Testis (tissue), 2 donors: ENCODE measurements at regions not wholly inside any gene's neighbourhood (a gene's known extent, or its start where the extent isn't known, plus 50 kb on each side); places are given as distances from the start of the nearest gene placed in this dataset.

Source experiments
- DNase-seq: peaks from one replicate; pipeline ENCODE4 v3.0.0-alpha.2; 2019
- H3K27ac ChIP-seq, 2 donors: fragments of 200-600 bp; sonication (generic); one replicate each; pipeline ENCODE4 v1.5.1; 2019
- H3K27me3 ChIP-seq: fragments of 200-600 bp; sonication (generic); one replicate; pipeline ENCODE4 v1.5.1; 2019
- H3K36me3 ChIP-seq: fragments of 200-600 bp; sonication (generic); one replicate; pipeline ENCODE4 v1.5.1; 2017; ENCODE audit warnings: low read depth; ENCODE audit errors: missing control alignments
- H3K4me1 ChIP-seq: fragments of 200-600 bp; sonication (generic); one replicate; pipeline ENCODE4 v1.5.1; 2019
- H3K4me3 ChIP-seq, 2 donors: fragments of 200-600 bp; sonication (generic); one replicate each; pipeline ENCODE4 v1.5.1; 2017 to 2019
- H3K9me3 ChIP-seq: fragments of 200-600 bp; sonication (generic); one replicate; pipeline ENCODE4 v1.5.1; 2017
- POLR2A ChIP-seq: fragments of 450-650 bp; IDR thresholded peaks from one replicate; pipeline ENCODE4 v1.6.1; 2017; ENCODE audit warnings: antibody characterized with exemption, mild to moderate bottlenecking, moderate library complexity
- WGBS, 2 donors: methylation state at CpG; one replicate each; pipeline ENCODE4 v1.1.5; 2018; 5-methylcytosine and 5-hydroxymethylcytosine counted together
- intact Hi-C: fragments of 100-400 bp; cut with DNase I; formaldehyde crosslinking; loops from one replicate; pipeline ENCODE4 v1.15.1; 2023; ENCODE audit warnings: low total_unique reads
- TF ChIP-seq, protein P1 (sequence below), 3 experiments: fragments of 450-650 bp in 2 of 3; fragments of 200-600 bp in 1 of 3; sonication (generic) in 1 of 3; IDR thresholded peaks; one replicate each; pipeline ENCODE4 v1.5.1; 2016 to 2019; ENCODE audit warnings: antibody characterized with exemption in 3 of 3, mild to moderate bottlenecking in 2 of 3, moderate library complexity in 1 of 3

DNA sequence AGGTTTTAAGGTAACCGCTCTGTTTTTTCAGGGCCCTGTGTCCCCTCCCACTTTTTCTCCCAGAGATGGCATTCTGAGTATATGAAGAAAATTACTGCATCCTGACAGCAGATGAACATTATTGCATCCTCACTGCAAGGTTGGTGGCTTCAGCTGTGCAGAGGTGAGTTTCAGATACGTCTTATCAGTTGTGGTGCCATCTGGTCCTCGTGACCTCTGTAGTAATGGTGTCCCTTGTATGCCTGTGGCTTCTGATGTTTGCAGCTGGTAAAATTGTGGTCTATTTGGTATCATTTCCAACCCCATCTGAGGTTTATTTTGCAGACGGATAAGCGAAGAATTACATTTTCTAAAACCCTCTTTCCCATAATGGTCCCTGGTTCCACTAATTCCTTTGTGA lies 417.0 kb downstream of the HS3ST3B1 start:
- no peak overlapping the region for H3K4me3 ChIP-seq
- intact Hi-C loops = no loop called here
- DNase-seq = no peak
- H3K36me3 ChIP-seq = no peaks in the 10 kb centered on the region
- no peak overlapping the region for H3K27ac ChIP-seq
- no peaks in the 10 kb centered on the region for H3K9me3 ChIP-seq
- TF ChIP-seq, protein P1, sequence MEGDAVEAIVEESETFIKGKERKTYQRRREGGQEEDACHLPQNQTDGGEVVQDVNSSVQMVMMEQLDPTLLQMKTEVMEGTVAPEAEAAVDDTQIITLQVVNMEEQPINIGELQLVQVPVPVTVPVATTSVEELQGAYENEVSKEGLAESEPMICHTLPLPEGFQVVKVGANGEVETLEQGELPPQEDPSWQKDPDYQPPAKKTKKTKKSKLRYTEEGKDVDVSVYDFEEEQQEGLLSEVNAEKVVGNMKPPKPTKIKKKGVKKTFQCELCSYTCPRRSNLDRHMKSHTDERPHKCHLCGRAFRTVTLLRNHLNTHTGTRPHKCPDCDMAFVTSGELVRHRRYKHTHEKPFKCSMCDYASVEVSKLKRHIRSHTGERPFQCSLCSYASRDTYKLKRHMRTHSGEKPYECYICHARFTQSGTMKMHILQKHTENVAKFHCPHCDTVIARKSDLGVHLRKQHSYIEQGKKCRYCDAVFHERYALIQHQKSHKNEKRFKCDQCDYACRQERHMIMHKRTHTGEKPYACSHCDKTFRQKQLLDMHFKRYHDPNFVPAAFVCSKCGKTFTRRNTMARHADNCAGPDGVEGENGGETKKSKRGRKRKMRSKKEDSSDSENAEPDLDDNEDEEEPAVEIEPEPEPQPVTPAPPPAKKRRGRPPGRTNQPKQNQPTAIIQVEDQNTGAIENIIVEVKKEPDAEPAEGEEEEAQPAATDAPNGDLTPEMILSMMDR (IDR thresholded peaks at IDR 0.05) = no peak
- no peak for TF ChIP-seq POLR2A
- no peaks in the 10 kb centered on the region for H3K4me1 ChIP-seq
- no peaks in the 10 kb centered on the region for H3K27me3 ChIP-seq
- 73 to 92% methylated on average over 5 of the region's 5 CpGs for WGBS, 2 donors

DNA sequence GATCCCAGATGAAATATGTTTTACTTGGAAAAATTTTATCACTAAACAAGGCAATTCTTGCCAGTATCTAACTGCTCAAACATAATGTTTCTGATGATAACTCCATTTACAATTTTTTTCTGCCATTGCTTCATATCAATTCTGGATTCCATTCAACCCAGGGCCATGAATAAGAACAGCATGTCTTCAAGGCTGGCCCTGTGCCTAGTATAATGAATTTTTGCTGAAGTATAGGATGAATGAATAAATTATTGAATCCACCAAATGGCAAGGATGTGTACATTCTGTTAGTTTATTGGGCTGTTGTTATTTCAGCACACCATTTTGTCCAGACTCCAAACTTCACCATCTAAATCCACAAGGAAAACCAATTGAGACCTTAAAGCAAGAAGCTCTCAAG lies 414.7 kb downstream of the HS3ST3B1 start:
- no peak for DNase-seq
- no peak for TF ChIP-seq POLR2A
- TF ChIP-seq, protein P1 (IDR thresholded peaks at IDR 0.05) = no peak
- no peaks in the 10 kb centered on the region for H3K36me3 ChIP-seq

DNA sequence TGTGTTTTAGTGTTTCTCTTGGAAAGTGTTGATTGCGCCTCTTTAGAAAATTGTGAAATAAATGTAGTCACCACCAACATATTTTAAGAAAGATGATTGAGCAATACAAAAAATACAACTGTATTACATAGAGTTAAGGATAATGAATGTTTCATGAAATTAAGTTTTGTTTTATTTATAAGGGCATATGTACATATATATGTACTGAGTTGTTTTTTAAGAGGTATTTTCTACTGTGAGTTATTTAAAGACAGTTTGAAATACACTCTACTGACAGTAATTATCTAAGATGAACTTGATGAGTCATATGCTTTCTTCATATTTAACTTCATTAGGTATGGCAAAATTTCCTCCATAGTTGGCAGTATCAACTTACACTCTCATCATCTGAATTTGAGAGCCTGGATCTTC lies 411.7 kb downstream of the HS3ST3B1 start:
- intact Hi-C loops = no loop called here
- 90 to 98% methylated on average over 1 of the region's 1 CpG for WGBS, 2 donors
- no peak overlapping the region for H3K27ac ChIP-seq

More for the DNA sequence above, 414.7 kb downstream of the HS3ST3B1 start:
- Histone ChIP-seq H3K4me3 (no peak overlapping the region), H3K4me1 (no peaks in the 10 kb centered on the region), H3K9me3 (no peaks in the 10 kb centered on the region), H3K27ac (no peak overlapping the region), H3K27me3 (no peaks in the 10 kb centered on the region)
- intact Hi-C loops = no loop called here

DNA sequence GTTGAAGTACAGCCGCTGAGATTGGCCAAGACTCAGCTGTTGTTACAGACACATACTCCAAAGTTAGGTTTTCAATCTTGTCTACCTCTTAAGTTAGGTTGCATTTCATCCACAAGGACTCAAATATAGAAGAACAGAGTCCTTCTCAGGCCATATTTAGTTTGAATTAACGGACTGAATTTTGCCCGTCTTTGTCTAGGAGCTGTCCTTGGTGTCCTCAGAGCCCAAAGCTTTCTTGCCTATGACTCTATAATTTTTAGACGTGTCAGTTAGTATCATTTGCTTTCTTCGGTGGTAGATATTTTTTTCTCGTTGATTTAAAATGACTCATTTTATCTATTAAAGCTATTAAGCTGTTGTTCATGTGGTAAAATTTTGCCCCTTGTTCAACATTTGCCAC lies 403.2 kb downstream of the HS3ST3B1 start:
- H3K4me3 ChIP-seq = no peak overlapping the region
- H3K27me3 ChIP-seq = no peaks in the 10 kb centered on the region
- no peak overlapping the region for H3K27ac ChIP-seq
- H3K9me3 ChIP-seq = no peaks in the 10 kb centered on the region
- DNase-seq = no peak
- no peaks in the 10 kb centered on the region for H3K4me1 ChIP-seq
- no peaks in the 10 kb centered on the region for H3K36me3 ChIP-seq
- TF ChIP-seq, protein P1 (IDR thresholded peaks at IDR 0.05) = no peak
- TF ChIP-seq POLR2A = no peak
- WGBS, 2 donors = 71 to 83% methylated on average over 6 of the region's 6 CpGs
- intact Hi-C loops = no loop called here

More for the DNA sequence above, 411.7 kb downstream of the HS3ST3B1 start:
- no peak overlapping the region for H3K4me3 ChIP-seq
- no peaks in the 10 kb centered on the region for H3K36me3 ChIP-seq
- no peak for DNase-seq
- no peaks in the 10 kb centered on the region for H3K4me1 ChIP-seq
- no peak for TF ChIP-seq POLR2A
- TF ChIP-seq, protein P1 (IDR thresholded peaks at IDR 0.05) = no peak
- no peaks in the 10 kb centered on the region for H3K9me3 ChIP-seq
- no peaks in the 10 kb centered on the region for H3K27me3 ChIP-seq

DNA sequence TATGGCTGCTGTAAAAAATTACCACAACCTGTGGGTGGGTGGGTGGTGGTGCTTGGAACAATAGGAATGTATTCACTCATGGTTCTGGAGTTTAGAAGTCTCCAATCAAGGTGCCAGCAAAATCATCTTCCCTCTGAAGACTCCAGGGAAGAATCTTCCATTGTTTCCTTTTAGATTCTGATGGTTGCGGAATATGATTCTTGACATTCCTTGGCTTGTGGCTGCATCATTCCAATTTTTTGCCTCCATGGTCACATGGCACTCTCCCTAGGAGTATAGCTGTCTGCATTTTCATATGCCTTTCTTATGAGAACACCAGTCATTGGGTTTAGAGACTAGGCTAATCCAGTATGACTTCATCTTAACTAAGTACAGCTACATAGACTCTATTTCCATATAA lies 401.0 kb downstream of the HS3ST3B1 start:
- no peaks in the 10 kb centered on the region for H3K36me3 ChIP-seq
- H3K4me1 ChIP-seq = no peaks in the 10 kb centered on the region
- H3K9me3 ChIP-seq = no peaks in the 10 kb centered on the region
- intact Hi-C loops = no loop called here
- no peaks in the 10 kb centered on the region for H3K27me3 ChIP-seq
- no peak for DNase-seq
- H3K4me3 ChIP-seq = no peak overlapping the region
- TF ChIP-seq, protein P1 (IDR thresholded peaks at IDR 0.05) = no peak
- no peak for TF ChIP-seq POLR2A
- H3K27ac ChIP-seq = no peak overlapping the region
- 89 to 96% methylated on average over 1 of the region's 1 CpG for WGBS, 2 donors
